DOHH2 (cell line): ENCODE measurements at regions not wholly inside any gene's neighbourhood (a gene's known extent, or its start where the extent isn't known, plus 50 kb on each side); places are given as distances from the start of the nearest gene placed in this dataset.

ENCODE experiments used
- EZH2phosphoT487 ChIP-seq: fragments of 200-600 bp; sonication (generic); IDR thresholded peaks from 2 replicates; pipeline ENCODE4 v1.6.1; 2017; ENCODE audit warnings: borderline replicate concordance, mild to moderate bottlenecking, antibody characterized with exemption, low read length, moderate library complexity, mixed read lengths
- TF ChIP-seq, protein P1 (sequence below): fragments of 200-600 bp; sonication (generic); IDR thresholded peaks from one replicate; pipeline ENCODE4 v1.5.1; 2014; ENCODE audit warnings: antibody characterized with exemption, mild to moderate bottlenecking, low read depth, low read length; ENCODE audit not compliant: poor library complexity, severe bottlenecking

DNA sequence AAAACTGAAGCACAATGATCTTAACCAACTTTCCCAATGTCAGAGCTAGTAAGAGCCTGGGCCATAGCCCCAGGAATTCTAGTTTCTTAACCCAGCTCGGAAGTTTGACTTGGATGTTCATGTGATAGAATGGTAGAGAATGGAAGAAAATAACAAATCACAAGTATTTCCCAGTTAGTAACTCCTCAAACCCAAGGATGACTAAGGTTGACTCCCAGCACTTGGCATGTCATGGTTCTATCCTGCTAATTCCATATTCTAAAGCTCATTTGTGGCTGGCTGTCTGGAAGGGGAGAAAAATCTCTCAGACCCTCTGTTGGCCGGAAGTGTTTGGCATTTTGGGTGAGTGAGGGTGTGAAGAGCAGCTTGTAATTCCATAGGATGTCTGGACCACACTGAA lies 248.7 kb downstream of the RFPL4B start:
- TF ChIP-seq, protein P1, sequence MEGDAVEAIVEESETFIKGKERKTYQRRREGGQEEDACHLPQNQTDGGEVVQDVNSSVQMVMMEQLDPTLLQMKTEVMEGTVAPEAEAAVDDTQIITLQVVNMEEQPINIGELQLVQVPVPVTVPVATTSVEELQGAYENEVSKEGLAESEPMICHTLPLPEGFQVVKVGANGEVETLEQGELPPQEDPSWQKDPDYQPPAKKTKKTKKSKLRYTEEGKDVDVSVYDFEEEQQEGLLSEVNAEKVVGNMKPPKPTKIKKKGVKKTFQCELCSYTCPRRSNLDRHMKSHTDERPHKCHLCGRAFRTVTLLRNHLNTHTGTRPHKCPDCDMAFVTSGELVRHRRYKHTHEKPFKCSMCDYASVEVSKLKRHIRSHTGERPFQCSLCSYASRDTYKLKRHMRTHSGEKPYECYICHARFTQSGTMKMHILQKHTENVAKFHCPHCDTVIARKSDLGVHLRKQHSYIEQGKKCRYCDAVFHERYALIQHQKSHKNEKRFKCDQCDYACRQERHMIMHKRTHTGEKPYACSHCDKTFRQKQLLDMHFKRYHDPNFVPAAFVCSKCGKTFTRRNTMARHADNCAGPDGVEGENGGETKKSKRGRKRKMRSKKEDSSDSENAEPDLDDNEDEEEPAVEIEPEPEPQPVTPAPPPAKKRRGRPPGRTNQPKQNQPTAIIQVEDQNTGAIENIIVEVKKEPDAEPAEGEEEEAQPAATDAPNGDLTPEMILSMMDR: no peak
- no peak for TF ChIP-seq EZH2phosphoT487
